ENCODE measurements at regions not wholly inside any gene's neighbourhood (a gene's known extent, or its start where the extent isn't known, plus 50 kb on each side); places are given as distances from the start of the nearest gene placed in this dataset.

GRCh38 chr21:35179990-35180540, 131.0 kb upstream of the RUNX1 start:
- TF ChIP-seq CTCF (IDR thresholded peaks at IDR 0.05), result no peak
- TF ChIP-seq POLR2A (IDR thresholded peaks at IDR 0.05), result no peak

Measured in upper lobe of left lung (tissue), 4 donors.